Neutrophil (primary cell): ENCODE measurements at regions not wholly inside any gene's neighbourhood (a gene's known extent, or its start where the extent isn't known, plus 50 kb on each side); places are given as distances from the start of the nearest gene placed in this dataset.

Source experiments
- H3K27ac ChIP-seq: fragments of 200-600 bp; sonication (generic); 2 replicates; pipeline ENCODE4 v1.5.1; 2016; ENCODE audit warnings: mild to moderate bottlenecking, moderate library complexity
- H3K27me3 ChIP-seq: fragments of 200-600 bp; sonication (generic); 2 replicates; pipeline ENCODE4 v1.6.0; 2016; ENCODE audit warnings: mild to moderate bottlenecking
- H3K36me3 ChIP-seq: fragments of 200-600 bp; sonication (generic); 2 replicates; pipeline ENCODE4 v1.5.1; 2017
- H3K4me1 ChIP-seq, 2 experiments: fragments of 200-600 bp in 1 of 2; sonication (generic) in 1 of 2; 1 replicate in 1 of 2; 2 replicates in 1 of 2; pipeline versions ENCODE4 v1.5.1 to v1.6.1; 2013 to 2016; ENCODE audit warnings: low read depth in 1 of 2, low read length in 1 of 2, mild to moderate bottlenecking in 1 of 2, moderate library complexity in 1 of 2; ENCODE audit not compliant: control insufficient read depth in 1 of 2, insufficient read depth in 1 of 2
- H3K4me3 ChIP-seq, 2 experiments: fragments of 200-600 bp in 1 of 2; sonication (generic) in 1 of 2; 1 replicate in 1 of 2; 2 replicates in 1 of 2; pipeline ENCODE4 v1.5.1; 2013 to 2016; ENCODE audit warnings: low read depth in 1 of 2, low read length in 1 of 2, mild to moderate bottlenecking in 1 of 2, moderate library complexity in 1 of 2
- H3K9me3 ChIP-seq: fragments of 200-600 bp; sonication (generic); 2 replicates; pipeline ENCODE4 v1.5.1; 2016
- TF ChIP-seq, protein P1 (sequence below): fragments of 200-600 bp; sonication (generic); IDR thresholded peaks from 2 replicates; pipeline ENCODE4 v1.5.1; 2016; ENCODE audit warnings: antibody characterized with exemption

- Histone ChIP-seq H3K4me3 (no peak overlapping the region), H3K36me3 (no peaks in the 10 kb centered on the region), H3K27ac (no peak overlapping the region), H3K4me1 (no peaks in the 10 kb centered on the region), H3K27me3 (no peaks in the 10 kb centered on the region), H3K9me3 (no peaks in the 10 kb centered on the region)
- TF ChIP-seq, protein P1, sequence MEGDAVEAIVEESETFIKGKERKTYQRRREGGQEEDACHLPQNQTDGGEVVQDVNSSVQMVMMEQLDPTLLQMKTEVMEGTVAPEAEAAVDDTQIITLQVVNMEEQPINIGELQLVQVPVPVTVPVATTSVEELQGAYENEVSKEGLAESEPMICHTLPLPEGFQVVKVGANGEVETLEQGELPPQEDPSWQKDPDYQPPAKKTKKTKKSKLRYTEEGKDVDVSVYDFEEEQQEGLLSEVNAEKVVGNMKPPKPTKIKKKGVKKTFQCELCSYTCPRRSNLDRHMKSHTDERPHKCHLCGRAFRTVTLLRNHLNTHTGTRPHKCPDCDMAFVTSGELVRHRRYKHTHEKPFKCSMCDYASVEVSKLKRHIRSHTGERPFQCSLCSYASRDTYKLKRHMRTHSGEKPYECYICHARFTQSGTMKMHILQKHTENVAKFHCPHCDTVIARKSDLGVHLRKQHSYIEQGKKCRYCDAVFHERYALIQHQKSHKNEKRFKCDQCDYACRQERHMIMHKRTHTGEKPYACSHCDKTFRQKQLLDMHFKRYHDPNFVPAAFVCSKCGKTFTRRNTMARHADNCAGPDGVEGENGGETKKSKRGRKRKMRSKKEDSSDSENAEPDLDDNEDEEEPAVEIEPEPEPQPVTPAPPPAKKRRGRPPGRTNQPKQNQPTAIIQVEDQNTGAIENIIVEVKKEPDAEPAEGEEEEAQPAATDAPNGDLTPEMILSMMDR: no peak
Observed at GRCh38 chr3:135549928-135550494, 415.5 kb upstream of the PPP2R3A start.

DNA sequence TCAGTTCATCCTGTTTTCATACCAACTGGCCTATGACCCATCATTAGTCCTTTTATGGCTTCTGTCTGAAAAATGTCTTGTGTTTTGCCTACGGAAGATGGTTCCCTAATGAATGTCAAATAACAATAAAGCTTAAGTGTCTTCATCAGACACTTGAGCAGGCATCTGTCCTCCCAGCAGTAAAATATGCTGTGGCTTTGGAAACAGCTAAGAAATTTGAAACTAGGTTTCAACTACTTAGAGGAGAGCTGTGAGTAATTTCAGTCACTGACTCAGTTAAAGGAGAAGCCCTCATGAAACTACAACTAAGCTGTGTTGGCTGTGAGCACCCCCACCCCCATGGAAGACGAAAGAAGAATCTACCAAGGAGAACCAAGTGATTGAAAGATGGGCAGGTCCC lies 409.4 kb upstream of the PPP2R3A start:
- TF ChIP-seq, protein P1: no peak
- H3K36me3 ChIP-seq: no peaks in the 10 kb centered on the region
- no peak overlapping the region for H3K27ac ChIP-seq
- H3K9me3 ChIP-seq: no peaks in the 10 kb centered on the region
- no peaks in the 10 kb centered on the region for H3K27me3 ChIP-seq
- H3K4me1 ChIP-seq: no peaks in the 10 kb centered on the region
- H3K4me3 ChIP-seq: no peak overlapping the region

- no peaks in the 10 kb centered on the region for H3K36me3 ChIP-seq
- H3K4me1 ChIP-seq: no peaks in the 10 kb centered on the region
Observed at GRCh38 chr3:135558150-135558783, 407.3 kb upstream of the PPP2R3A start.

GRCh38 chr3:135558906-135559305 lies 406.6 kb upstream of the PPP2R3A start:
- no peaks in the 10 kb centered on the region for H3K36me3 ChIP-seq
- H3K27me3 ChIP-seq: no peaks in the 10 kb centered on the region
- TF ChIP-seq, protein P1: no peak
- H3K9me3 ChIP-seq: no peaks in the 10 kb centered on the region
- H3K27ac ChIP-seq: no peak overlapping the region
- no peaks in the 10 kb centered on the region for H3K4me1 ChIP-seq
- no peak overlapping the region for H3K4me3 ChIP-seq

More at GRCh38 chr3:135558150-135558783, 407.3 kb upstream of the PPP2R3A start:
- Histone ChIP-seq H3K4me3 (no peak overlapping the region), H3K9me3 (no peaks in the 10 kb centered on the region), H3K27me3 (no peaks in the 10 kb centered on the region), H3K27ac (no peak overlapping the region)
- TF ChIP-seq, protein P1: no peak

DNA sequence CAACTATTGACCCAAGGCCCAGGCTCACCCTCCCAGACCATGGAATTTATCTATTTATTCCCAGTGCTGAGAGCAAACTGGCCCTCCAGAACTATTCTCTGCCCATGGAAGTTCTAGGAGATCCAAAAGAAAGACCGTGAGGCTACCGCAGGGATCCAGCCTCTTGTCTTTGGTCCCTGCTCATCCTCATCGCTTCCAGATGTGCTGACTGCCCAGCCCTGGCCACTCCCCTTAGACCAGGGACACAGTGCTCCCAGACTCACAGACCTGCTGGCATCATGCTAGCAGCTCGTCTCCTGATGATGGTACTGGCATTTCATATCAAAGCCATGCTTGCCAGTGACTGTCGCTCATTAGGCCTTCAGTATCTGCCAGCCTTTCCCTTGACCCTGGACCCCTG lies 405.7 kb upstream of the PPP2R3A start:
- no peaks in the 10 kb centered on the region for H3K4me1 ChIP-seq
- no peak overlapping the region for H3K4me3 ChIP-seq
- H3K36me3 ChIP-seq: no peaks in the 10 kb centered on the region
- H3K9me3 ChIP-seq: no peaks in the 10 kb centered on the region
- H3K27ac ChIP-seq: no peak overlapping the region
- no peaks in the 10 kb centered on the region for H3K27me3 ChIP-seq
- TF ChIP-seq, protein P1: no peak
